ENCODE measurements at regions not wholly inside any gene's neighbourhood (a gene's known extent, or its start where the extent isn't known, plus 50 kb on each side); places are given as distances from the start of the nearest gene placed in this dataset.

DNA sequence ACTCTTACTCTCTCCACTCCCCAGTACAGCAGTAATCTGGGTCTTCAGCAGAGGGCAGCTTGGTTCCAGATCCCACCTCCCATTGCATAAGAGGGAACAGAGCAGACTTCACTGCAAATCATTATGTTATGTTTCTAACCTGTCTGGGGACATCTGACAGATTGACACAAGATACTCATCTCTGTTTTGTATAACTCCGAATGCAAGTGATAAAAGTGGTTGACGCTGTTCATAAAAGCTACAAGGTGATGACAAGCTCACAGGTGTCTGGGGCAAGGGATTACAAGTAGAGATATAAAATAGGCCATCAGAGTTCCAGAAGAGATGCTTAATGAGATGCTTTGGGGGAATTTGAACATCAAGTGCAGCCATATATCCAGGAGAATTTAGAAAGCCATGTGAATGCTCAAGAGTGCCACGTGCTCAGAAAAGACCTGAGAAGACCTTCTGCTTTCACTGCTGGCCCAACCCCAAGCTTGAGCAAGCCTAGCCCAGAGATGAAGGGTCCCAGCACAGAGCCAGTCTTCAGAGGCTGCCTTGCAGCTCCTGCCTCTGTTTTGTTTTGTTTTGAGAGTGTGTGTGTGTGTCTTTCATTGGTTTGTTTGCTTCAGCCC, 80.6 kb downstream of the VSTM2A start:
- DNase-seq = no peak
